ENCODE measurements at regions not wholly inside any gene's neighbourhood (a gene's known extent, or its start where the extent isn't known, plus 50 kb on each side); places are given as distances from the start of the nearest gene placed in this dataset.

DNA sequence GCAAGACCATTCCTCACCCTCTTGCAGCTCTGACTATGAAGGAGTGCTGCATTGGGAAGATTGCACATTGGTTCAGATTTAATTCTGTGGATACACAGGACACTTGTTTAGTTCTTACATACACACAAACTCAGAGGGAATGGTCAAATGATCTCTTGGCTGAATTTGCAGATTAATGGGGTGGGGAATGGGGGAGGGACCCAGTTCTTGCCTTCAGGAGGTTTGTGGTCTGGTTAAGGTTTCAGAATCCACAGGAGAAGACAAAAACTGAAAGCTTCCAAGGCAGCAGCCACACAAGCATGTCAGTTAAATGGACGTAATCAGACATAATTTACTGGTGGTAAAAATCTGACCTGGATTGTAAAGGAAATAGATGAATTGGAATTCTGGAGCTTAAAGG, 257.1 kb upstream of the ROPN1 start:
- DNase-seq: no peak

DNA sequence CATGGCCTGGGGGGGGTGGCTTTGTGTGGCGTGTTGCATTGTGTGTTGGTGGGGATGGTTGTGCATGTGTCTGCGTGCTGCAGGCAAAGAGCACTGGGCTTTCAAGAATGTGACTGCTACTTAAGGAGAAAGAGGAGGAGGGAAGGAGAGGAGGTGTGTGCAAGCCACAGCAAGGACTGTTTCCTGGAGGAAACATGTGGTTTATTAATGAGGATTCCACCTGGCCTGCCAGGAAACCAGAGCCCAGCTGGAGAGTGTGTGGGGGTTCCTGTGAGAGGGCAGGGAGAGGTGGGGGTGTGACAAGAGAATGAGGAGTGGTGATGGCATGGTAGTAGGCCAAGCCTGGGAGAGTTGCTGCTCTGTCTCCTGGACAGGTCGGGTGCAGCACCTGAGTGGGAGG, 258.1 kb upstream of the ROPN1 start:
- DNase-seq: no peak

DNA sequence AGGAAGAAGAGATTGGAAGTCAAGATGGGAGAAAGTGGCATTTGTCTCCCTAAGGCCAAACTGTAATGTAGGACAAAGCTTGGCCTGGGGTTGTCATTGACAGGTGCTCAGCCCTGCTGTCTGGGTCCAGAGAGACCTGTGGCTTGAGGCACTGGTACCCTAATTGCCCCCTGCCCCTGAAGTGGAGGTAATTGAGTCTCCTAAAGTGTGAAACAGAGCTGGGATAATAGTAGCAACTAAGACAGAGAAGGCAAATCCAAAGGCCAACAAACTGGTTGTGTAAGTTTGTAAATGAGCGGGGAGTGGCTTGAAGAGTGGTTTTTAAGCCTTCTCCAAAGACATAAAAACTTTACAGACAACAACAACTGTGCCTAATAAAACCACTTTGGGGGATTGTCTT, 264.2 kb upstream of the ROPN1 start:
- DNase-seq: no peak

DNA sequence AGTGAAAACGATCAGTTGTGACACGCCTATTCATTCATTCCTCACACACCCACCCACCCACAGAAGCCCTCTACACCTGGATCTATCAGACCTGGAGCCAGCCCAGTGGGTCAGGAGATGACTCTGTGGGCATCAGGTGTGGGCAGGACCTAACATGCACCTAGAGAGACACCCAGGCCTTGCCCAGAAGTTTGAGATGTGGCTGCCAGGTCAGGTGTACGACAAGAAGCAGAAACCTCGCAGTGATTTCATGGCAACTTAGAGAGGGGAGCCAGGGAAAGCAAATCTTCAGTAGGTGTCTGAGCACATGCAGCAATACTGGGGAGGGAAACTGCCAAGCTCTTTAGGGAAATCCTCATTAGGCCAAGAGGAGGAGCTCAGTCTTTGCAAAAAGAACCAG, 264.7 kb upstream of the ROPN1 start:
- no peak for DNase-seq

DNA sequence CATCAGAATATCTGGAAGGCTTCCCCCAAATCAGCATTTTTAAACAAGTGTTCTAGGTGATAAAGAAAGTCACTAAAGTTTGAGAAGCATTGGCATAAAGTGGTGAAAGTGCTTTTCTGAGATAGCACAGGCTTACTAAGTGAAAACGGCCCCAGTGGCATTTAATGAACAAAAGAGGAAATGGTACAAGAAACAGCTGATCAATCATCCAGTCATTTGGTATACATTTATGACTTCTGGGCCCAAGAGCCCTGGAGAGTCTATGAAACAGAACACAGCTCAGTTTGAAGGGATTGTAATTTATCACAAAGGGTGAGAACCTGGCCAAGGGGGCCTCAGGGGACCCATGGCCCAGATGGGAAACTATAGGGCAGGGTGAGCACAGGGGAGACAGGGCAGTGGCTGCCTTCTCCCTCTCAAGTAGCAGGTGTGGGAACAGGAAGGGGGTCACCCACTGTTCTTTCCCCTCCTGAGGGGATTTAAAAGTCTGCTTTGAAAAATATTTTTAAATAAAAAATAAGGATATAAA, 265.5 kb upstream of the ROPN1 start:
- DNase-seq: no peak

DNA sequence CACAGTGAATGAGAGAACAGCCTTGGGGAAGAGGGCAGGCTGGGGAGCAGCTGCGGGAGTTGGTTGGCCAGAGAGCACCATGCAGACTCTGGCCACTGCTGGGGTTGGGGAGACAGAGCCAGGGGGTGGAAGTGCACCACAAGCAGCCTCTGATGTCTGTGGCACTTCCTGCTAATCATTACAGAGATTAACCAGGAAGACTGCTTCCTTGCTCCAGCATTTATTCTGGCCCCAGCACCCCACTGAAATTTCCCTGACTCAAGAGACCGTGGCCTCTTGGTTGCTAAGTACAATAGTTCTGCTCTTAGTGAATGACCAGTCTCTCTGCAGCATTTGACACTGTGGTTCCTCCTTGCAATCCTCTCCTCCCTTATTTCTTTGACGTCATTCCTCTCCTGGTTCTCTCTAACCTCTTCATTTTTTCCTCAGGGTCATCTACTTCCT, 266.2 kb upstream of the ROPN1 start:
- DNase-seq: no peak

DNA sequence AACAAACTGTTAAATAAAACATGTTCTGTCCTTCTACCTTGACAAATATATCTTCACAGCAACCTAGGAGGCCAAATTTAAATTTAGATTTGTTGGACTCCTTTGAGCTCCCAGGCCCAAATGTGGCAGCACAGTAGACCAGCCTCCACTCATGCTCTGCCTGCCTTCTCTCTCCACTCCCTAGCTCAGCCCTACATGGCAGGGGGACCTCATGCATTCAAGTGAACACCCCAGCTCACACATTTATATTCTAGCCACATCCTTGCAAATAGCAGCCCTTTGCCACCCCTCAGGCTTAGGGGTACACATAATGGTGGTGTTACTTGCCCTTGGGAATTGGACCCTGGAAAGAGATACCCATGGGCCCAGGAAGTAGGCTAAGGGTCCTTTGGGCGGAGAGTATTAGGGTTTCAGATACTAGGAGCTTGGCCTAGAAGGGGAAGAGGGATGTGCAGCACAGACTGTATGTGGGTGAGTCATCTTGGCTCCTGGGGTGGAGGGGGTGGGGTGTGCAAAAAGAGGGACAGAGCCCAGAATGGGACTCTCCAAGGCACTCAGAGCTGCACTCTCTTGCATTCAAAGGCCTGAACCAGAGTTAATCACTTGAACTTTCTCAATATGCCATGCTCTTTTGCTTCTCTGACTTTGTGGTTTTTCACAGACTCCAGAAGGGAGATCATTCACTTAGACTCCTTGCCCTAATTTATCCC, 268.4 kb upstream of the ROPN1 start:
- DNase-seq: no peak

DNA sequence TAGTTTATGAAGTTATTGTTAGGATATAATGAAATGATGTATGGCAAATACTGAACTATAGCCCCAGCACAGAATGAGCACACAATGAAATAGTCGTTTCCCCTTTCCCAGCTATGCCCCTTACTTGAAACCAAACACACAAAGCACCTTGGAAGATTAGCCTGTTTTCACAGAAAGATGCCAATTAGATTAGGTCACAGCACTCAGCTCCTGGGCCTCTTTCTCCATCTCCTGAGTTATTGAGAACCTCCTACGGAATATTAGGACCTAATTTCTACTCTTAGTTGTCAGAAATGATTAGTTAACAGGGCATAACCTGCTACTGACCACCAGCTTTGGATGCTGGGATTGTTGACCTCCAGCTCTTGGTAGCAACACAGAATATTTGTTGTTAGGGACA, 269.4 kb upstream of the ROPN1 start:
- no peak for DNase-seq

DNA sequence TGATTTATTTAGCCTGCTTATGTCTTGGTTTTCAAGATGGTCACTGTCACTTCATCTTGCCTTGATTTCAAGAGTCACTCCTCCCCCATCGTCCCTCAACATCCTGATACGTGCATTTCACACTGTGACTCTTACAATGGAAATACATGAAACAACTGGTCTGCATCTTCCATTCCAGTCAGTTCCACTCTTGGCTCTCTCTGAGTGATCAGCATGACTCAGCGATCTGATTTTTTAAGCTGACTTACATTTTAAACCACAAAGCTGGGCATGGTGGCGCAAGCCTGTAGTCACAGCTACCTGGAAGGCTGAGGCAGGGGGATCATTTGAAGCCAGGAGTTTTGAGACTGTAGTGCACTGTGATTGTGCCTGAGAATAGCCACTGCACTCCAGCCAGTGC, 271.2 kb upstream of the ROPN1 start:
- DNase-seq: no peak

DNA sequence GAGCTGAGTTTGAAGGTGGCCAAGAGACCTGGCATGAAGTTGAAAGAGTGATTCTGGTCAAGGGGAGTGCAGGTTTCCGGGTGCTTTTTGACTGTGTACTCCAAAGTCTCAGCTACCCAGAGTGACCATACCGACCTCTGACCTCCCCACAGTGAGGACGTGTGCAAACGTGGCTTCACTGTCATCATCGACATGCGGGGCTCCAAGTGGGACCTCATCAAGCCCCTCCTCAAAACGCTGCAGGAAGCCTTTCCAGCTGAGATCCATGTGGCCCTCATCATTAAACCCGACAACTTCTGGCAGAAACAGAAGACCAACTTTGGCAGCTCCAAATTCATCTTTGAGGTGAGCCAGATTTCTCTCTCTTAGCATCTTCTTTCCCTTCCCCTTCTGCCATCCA, 272.4 kb upstream of the ROPN1 start:
- DNase-seq: no peak

DNA sequence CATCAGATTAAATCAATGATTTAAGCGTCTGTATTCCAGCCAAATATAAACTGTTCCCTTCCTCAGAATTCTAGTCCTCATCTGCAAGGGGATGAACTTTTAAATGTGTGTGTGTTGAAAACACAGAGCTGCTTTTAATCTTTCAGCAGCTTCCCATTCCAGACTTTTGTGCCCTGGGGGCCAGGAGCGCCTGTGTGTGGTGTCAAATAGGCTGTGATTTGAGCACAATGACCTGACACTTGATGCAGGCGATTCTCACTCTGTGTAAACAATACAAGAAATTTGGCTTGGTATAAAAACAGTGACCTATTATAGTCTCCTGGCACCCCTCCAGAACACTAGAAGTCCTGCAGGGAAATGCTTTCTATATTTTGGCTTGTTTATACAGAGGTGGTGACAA, 274.6 kb upstream of the ROPN1 start:
- no peak for DNase-seq

DNA sequence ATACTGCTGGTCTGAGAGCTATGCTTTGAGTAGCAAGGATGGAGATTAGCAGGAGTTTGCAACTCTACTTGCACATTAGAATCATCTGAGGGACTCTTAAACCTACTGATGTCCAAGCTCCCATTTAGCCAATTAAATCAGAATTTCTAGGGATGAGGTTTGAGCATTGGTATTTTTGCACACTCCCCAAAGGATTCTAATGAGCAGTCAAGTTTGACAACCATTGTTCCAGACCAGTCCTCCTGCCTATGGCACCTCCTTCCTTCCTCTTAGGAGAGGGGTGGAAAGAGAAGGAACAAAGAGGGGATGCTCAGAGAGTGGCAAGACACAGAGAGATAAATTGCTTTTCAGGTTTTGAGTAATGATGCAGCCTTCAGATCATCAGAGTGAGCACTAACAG, 275.5 kb upstream of the ROPN1 start:
- DNase-seq: no peak

DNA sequence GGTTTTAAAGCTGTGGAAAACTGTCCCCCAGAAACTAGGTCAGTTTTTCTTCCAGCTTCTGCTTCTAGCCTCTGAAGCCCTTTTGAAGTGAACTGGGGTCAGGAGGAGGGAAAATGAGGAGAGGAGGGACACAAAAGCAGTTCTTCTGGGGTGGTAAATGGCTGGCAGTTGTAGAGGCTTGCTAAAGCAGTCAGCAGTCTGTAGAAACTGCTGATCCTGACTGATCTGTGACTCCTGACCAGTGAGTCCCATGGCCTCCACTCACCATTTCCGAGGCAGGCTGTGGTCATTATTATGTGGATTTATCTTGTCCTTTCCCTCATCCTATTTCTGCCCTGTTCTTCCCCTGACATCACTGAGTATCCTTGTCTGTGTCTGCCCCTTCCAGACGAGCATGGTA, 276.4 kb upstream of the ROPN1 start:
- no peak for DNase-seq

DNA sequence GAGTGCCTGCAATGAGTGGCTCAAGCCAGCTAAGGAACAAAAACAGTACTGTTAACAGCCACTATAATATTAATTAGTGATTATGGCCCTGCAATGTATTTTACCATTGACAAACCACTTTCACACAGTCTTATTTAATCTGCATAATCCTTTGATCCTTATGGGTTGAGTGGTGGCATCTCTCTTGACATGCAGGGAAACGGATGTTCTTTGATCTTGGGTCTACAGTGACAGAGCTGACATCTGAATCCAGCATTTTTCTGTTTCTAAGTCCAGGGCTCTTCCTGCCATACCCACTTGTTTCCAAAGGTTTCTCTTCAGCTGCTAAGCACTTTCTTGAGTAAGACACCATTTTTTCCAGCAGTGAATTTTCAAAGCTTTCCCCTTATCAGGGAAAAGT, 277.7 kb upstream of the ROPN1 start:
- DNase-seq: no peak

DNA sequence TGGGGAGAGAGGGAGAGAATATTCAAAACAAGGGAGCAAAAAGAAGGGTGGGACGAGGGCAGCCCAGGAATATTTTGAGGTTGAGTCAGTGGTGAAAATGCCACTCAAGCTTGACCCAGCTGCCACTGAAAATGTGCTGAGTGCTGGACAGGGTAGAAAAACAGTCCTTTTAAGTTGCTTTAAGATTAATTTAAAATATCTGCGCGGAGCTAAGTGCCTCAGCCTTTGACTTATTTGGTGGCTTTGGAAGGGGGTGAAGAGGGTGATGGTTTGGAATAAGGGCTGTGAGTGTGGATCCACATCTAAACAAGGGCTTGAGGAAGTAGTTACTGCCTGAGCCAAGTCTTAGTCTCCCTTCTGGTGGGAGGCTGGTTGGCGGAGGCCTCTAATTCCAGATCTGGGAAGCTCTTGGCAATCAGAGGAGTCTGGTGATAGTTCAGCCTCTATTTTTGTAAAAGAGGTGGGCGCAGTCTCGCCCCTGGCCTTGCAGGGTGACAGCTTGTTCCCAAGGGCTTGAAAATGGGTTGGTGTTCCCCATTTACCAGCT, 280.8 kb upstream of the ROPN1 start:
- DNase-seq: no peak

DNA sequence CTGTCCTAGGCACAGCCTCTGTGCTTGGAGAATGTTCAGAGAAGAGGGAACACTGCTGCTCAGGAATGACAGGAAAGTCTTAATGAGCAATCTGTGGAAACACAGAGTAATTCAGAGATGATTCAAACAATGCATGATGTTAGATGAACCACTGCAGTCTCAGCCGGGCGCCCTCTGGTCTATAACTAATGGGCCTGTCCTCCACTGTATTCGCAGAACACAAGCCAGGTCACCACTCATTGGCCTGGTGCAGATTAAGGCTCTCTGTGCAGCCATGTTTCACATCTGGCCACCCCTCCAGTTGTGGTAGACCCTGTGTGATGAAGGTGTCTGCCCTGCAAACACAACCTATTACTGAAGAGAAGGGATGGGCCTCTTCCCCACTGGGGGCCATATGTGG, 281.7 kb upstream of the ROPN1 start:
- no peak for DNase-seq

DNA sequence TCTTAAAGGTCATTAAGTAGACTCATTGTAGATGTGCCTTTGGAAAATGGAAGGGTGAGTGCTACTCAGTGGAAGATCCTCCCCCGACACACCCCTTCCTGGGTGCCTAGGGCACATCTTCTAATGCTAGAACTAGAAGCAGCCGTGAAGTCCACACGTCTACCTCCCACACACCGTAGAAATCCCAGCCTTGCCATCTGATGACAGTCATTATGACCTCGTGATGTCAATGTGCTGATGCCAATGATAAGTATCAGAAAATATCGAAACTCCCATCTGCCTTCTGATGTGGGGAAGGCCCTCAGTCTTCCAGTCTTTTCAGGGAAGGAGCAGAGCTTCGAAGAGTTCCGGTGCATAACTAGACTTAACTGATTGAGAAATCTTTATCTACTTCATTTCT, 282.1 kb upstream of the ROPN1 start:
- no peak for DNase-seq

DNA sequence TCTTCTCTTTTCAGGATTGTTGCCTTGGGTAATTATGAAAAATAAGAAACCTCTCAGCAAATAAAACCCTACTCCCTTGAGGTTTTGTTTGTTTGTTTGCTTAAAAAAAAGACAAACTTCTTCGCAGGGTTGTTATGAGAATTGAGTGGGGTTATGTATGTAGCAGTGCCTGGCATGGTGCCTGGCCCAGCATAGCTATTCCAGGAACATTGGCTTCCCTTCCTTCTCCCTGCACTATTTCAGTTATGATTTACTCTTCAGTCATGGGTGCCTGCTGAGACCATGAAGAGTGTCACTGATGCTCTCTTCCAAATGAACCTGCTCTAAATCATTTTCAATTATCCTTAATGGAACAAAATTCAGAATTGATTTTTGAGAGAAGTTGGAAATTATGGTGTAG, 283.5 kb upstream of the ROPN1 start:
- no peak for DNase-seq

DNA sequence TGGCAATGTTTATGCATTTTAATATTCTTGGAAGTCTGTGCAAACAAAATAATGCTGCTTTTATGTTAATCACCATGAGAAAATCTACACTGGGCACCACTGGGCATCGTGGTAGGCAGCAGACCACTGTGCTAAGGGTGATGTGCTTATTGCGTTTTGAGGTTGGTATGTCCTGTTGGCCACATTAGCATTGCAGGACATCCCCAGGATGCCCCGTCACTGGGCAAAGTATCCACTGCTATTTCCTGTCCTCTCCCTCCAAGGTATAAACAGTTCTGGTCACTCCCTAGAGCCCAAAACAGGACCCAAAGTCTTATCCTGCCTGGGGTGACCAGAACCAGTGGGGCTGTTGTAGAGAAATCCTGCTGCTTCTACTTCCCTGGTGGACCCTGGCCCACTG, 284.2 kb upstream of the ROPN1 start:
- DNase-seq: no peak

DNA sequence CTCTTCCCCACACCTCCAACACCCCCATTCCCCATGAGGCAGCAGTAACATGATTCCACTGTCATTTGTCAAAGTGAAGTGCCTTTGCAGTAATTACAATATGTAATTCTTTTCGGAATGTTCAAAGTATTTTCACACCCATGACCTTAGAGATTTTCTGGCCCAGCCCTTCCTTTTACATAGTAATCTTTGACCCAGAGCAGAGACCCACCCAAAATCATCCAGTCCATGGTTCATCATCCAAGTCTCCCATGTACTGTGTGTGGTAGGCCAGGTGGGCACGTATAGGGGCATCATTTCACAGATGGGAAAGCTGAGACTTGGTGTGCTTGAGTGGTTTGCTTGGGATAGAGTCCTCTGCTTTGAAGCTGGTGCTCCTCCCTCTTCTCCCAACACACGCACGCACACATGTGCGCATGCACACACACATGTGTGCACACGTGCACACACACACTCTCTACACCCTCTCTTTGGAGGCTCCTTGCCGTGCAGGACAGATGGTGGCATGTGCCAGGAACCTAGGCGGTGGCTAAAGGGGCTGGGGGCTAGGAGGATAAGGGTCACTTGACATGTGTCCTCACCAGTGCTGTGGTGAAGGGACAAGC, 284.7 kb upstream of the ROPN1 start:
- DNase-seq: no peak

DNA sequence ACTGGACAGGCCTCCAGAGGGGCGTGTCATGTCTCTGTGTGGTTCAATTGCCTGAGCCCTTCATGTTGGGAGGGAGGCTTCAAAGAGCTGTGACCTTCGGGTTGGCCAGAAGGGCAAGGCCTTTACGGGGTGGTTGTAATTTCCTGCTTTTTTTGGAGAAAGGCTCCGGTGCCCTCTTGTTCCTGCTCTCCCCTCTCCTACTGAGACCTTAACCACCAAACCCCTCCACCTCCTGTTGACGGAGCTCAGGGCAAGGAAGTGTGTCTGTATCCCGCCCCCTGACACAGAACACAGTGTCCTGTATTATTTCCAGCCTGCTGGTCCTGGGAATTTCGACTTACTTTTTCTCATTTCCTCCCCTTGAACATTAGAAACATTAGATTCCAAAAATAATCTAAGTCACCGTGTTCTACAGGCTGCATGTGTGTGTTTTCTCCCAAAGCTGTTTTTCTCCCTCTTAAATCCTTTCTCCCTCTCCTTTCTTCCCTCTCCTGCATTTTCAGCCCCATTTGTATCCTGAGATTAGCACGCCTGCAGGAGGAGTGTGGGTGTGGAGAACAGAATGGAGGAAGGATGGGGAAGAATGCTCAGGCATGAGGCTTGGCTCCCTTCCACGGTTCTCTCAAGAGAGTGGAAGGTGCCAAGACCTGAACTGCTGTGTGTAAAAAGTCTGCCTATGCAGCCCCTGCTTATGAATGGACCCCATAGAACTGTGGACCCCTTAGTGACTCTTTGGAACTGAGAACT, 285.4 kb upstream of the ROPN1 start:
- DNase-seq: no peak

DNA sequence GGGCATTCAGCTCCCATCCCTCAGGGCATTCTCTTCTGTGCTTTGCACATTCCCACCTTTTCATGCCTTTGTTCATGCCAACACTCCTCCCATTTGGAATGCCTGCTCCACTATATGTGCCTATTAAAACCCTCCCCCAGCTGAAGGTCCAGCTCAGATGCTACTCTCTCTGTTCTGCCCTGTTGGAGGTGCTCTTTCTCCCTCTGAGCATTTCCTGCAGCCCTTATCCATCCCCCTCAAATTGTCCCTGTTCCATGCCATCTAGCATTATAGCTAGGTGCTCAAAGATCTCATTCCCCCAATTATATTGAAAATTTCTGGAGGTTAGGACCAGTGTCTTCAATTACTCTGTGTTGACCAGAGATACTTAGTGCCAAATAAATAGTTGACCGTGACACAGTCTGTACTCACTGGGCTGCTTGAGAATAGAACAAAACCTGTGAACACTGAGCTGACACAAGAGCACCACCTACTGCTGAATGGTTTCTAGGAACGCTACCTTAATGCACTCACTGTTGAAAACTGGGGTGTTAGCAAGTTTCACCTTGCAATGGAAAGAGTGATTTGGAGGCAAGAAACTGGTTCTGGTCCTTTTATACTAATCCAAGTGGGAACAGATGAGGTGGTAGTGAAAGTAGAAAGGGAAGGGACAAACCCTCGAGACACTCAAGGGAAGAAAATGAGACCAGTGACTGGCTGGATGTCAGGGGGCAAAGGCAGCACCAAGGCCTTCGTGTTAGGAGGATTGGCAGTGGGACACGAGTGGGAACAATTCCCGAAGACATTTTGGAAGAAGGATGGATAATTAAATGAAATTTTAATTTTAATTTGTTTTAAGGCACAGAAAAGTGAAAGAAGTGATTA, 289.8 kb upstream of the ROPN1 start:
- no peak for DNase-seq

Data from stimulated activated CD4-positive, alpha-beta T cell treated with anti-CD3 and anti-CD28 coated beads, Interleukin-4, amount 100 ng/mL, for 24 hours (primary cell).